GM21360 (cell line): ENCODE measurements at regions not wholly inside any gene's neighbourhood (a gene's known extent, or its start where the extent isn't known, plus 50 kb on each side); places are given as distances from the start of the nearest gene placed in this dataset.
"Not testable (repeated sequence)": the region's sequence is repeated elsewhere in the genome, so short reads cannot be mapped to it uniquely, and the experiment has no call there.

Experiments used
- ATAC-seq: cut with Tn5 transposase; IDR thresholded peaks from one replicate; pipeline ENCODE4 v1.9.1; 2021; ENCODE audit warnings: mild to moderate bottlenecking, moderate library complexity; ENCODE audit not compliant: unreplicated experiment

- ATAC-seq: no peak
These were observed 79.7 kb upstream of the RUNX3 start for GRCh38 chr1:25009671-25010262.

DNA sequence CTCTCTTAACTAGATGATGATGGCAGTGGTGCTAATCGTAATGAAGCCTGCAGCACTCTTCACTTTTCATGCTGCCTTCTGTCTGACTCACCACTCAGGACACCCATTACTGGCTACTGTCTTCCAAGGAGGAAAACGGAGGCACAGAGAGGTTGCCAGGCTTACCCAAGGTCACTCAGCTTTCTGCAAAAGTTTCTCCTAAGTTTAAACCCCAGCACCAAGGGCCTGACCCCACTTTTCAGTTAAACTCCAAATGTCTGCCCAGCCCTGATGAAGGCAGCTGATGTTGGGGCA lies 78.1 kb upstream of the RUNX3 start:
- ATAC-seq: no peak

- not testable (repeated sequence) for ATAC-seq
These were observed 77.5 kb upstream of the RUNX3 start for GRCh38 chr1:25007390-25008191.

- ATAC-seq: no peak
These were observed 76.7 kb upstream of the RUNX3 start for GRCh38 chr1:25006770-25007169.

- no peak for ATAC-seq
These were observed 74.3 kb upstream of the RUNX3 start for GRCh38 chr1:25004355-25004754.

- no peak for ATAC-seq
These were observed 73.5 kb upstream of the RUNX3 start for GRCh38 chr1:25003457-25004190.

DNA sequence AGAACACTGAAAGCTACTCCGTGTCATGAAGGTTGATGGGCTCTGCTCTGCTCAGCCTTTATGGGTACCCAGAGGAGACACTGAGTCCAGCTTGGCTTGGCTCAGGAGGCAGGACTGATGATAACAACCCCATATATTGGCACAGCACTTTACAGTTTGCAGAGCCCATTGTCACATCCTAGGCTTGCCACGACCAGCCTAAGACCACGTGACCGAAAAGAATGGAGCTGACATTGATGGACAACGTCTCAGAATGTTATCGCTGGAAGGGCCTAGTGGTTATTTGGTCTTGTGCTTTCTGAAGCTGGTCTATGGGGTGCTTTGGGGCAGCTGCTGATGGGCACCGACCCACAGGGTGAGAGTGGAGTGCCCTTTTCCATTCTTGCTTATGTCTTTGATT lies 72.9 kb upstream of the RUNX3 start:
- no peak for ATAC-seq

DNA sequence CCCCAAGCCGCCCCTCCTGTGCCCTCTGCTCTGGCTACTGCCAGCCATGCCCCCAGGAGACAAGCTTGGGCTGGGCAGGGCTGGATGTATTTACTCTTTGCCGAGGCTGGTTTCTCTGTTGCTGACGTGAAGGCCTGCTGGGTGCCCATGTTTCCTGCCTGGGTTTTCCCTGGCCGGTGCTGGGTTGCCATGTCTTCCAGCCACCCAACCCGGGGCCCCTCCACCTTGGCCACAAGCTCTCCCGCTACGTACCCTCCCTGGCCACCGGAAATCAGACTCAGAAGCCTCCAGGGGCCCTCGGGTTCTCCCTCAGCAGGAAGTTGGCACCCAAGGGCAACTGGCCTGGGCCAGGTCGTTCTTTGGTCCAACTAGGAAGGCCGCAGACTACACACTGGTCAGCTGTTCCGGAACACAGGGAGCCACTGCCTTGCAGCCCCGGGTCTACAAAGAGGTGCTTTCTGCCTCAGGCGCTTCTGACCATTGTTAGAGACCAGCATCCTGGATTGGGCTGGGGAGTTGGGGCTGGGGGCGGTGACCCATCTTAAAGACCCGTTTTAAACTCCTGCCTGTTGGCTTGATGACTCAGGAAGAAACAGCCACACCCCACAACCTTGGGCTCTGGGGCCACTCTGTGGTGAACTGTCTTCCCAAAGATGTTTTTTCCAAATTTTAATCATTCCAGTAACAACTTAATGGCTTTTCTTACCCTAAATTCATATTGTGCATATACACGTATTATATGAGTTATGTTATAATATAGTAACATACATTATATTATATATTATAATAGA lies 71.2 kb upstream of the RUNX3 start:
- ATAC-seq: no peak

- no peak for ATAC-seq
These were observed 69.8 kb upstream of the RUNX3 start for GRCh38 chr1:24999906-25000305.

DNA sequence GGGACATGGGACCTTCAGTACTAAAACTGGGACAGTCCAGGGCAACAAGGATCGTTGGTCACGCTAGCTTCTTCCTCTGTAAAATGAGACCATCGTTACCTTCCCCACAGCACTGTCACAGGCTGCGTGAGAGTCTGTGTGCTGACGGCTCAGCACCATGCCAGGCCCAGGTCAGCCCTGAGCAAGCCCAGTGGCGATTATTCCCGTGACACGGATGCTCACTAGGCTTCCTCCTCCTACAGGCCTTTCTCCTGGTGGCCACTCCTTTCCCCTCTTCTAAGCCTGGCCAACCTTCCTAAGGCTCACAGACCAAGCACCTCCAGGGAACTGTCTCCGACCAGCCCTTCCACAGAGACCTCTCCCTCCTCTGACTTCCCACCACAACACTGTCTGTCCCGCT lies 69.3 kb upstream of the RUNX3 start:
- no peak for ATAC-seq

DNA sequence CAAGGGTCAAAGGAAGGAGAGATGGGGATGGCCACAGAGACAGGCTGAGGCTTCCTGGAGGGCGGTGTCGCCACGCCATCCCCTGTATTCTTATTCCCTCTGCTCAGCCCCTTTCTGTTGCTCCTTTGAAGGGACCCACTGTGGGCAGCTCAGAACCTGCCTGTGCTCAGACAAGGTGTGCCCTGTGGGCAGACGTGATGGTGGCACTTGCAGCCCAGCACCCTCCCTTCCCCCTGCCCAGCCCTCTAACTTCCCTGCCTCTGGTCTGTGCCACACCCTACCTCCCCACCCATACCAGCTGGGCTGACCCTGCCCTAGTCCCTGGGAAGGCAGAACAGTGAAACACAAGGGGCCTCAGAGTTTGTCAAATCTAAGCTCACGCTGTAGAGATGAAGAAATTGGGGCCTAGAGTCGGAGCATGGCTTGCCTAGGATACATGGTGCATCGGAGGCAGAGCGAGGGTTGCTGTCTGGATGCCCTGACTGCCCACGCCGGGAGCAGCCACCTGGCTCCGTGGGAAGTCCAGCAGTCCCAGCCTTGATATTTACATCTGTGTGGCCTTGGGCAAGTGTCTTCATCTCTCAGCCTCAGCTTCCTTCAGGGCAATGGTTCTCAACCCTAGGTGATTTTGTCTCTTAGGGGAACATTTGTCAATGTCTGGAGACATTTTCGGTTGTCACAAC lies 68.6 kb upstream of the RUNX3 start:
- ATAC-seq: no peak

GRCh38 chr1:24996983-24997893 lies 67.2 kb upstream of the RUNX3 start:
- no peak for ATAC-seq

GRCh38 chr1:24996456-24996855 lies 66.4 kb upstream of the RUNX3 start:
- no peak for ATAC-seq

GRCh38 chr1:24995661-24996060 lies 65.6 kb upstream of the RUNX3 start:
- ATAC-seq: no peak

- no peak for ATAC-seq
These were observed 65.1 kb upstream of the RUNX3 start for GRCh38 chr1:24995140-24995539.

DNA sequence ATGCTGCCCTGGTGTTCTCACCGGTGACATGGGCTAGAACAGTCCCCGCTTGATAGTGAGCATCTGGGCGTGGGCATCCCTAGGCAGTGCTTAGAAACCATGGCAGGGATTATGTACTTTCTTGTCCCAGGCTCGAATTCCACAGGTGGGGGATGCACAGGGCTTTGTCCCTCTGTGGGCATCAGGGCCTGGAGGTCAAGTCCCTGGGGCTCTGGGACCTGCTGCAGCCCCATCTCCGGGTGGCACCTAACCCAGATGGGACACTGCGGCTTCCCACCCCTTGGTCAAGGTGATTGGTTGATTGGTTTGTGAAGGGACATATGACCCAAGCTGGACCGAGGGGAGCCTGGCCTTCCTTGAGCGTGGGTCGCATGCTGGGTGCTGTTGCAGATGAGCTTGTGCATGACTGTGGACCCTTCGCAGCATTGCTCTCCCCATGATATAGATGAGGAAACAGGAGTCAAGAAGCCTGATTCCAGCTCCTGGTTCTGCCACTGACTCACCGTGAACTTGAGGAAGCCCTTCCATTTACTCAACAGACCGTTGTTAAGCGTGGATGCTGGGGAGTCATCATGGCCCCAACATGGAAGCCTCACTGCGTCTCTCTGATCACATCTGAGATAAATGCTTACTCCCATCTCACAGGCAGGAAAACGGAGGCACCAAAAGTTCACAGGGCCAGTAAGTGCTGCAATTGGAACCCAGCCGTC lies 64.0 kb upstream of the RUNX3 start:
- ATAC-seq: no peak

DNA sequence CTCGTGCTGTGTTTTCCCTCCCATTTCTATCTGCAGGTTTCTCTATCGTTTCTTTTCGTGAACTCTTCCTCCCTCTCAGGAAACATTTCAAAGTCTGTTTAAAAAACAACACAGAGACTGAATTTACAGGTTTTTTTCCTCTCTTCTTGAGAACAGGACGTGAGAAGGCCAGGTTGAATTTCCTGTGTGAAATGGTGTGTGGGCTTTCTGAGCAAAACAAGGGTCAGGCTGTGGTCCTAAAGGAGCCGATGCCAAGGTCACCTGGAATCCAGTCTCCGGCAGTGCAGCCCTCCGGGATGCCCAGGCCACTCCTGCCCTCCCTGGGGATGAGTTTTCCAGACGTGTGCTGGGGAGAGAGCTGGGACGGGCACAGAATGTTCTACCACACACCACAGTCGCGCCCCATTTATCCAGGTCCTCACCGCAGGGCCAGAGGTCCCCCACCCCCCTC lies 62.7 kb upstream of the RUNX3 start:
- no peak for ATAC-seq

DNA sequence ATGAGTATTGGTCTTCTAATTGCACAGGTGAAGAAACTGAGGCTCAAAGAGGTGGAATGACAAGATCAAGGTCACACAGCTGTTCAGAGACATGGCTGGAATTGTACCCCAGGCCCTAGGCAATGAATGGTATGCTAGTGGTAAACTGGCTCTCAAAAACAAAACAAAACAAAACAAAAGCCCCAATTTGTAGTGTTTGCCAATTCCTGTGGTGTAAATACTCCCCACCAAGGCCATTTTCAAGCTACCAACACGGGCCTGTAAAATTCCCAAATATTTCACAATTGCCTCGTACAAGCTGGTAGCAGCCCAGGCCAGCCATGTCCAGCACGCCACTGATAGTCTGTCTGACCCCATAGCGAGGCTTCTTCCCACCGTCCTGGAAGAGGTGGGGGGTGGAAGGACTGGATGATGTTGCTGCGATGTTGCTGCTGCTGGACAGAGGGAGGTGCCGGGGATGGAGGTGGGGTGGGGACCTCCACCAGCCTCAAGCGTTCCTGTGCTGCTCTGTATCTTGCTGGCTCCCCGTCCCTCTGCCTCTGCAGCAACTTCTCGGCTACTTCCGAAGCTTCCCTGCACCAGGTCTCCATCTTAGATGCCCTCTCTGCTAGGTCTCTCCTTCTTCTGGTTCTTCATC lies 62.2 kb upstream of the RUNX3 start:
- ATAC-seq: no peak

DNA sequence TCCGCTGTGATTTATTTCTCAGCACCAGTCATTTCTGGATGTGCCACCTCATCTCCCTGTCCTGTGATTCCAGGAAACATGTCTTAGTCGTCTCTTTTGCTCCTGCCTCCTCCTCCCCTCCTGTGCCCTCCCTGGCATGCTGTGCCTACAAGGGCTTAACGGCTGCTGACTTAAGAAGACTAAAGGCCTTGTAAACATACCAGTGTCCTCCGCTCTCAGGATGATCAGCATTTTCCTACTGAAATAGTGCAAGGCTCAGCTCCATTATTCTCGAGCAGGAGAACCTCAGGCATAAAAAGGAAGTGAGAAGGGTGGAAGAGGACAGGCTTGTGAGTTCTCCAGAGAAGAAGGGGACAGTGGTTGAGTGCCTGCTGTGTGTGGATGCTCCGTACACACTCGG lies 61.6 kb upstream of the RUNX3 start:
- ATAC-seq: no peak
